ENCODE measurements at regions not wholly inside any gene's neighbourhood (a gene's known extent, or its start where the extent isn't known, plus 50 kb on each side); places are given as distances from the start of the nearest gene placed in this dataset.
A peak's percentile ranks its signal among the peaks of the same experiment; 100 is the strongest.

DNA sequence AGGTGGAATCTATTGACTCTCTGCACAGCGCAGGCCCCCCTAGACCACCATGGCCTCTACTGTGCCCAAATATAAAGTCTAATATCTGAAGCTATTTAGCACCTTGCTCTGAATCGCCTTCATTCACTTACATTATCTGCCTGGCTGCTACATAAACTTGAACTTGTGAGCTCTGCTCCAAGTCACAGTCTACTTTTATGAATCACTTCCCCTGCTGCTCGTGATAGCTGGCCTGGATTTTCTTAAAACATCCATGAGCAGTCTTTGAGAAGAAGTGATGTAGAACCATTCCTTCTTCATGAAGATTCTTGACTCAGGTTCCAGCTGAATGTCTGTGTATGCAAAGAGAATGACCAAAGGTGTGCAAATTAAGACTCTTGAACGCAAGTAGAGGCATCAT, 359.5 kb downstream of the RND3 start:
- TF ChIP-seq, protein P1, sequence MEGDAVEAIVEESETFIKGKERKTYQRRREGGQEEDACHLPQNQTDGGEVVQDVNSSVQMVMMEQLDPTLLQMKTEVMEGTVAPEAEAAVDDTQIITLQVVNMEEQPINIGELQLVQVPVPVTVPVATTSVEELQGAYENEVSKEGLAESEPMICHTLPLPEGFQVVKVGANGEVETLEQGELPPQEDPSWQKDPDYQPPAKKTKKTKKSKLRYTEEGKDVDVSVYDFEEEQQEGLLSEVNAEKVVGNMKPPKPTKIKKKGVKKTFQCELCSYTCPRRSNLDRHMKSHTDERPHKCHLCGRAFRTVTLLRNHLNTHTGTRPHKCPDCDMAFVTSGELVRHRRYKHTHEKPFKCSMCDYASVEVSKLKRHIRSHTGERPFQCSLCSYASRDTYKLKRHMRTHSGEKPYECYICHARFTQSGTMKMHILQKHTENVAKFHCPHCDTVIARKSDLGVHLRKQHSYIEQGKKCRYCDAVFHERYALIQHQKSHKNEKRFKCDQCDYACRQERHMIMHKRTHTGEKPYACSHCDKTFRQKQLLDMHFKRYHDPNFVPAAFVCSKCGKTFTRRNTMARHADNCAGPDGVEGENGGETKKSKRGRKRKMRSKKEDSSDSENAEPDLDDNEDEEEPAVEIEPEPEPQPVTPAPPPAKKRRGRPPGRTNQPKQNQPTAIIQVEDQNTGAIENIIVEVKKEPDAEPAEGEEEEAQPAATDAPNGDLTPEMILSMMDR (IDR thresholded peaks at IDR 0.05), result no peak
- TF ChIP-seq, protein P2, sequence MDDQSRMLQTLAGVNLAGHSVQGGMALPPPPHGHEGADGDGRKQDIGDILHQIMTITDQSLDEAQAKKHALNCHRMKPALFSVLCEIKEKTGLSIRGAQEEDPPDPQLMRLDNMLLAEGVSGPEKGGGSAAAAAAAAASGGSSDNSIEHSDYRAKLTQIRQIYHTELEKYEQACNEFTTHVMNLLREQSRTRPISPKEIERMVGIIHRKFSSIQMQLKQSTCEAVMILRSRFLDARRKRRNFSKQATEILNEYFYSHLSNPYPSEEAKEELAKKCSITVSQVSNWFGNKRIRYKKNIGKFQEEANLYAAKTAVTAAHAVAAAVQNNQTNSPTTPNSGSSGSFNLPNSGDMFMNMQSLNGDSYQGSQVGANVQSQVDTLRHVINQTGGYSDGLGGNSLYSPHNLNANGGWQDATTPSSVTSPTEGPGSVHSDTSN (IDR thresholded peaks at IDR 0.05), result 0 out of 2 replicates have a peak, but pooled peaks have one; percentile 12
- no peak for TF ChIP-seq GATA2 (CRISPR knock-in tag; IDR thresholded peaks at IDR 0.05)
- TF ChIP-seq, protein P3, sequence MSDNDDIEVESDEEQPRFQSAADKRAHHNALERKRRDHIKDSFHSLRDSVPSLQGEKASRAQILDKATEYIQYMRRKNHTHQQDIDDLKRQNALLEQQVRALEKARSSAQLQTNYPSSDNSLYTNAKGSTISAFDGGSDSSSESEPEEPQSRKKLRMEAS (IDR thresholded peaks at IDR 0.05; ENCODE audit: low read depth), result no peak
